CD14-positive monocyte (primary cell): ENCODE measurements at regions not wholly inside any gene's neighbourhood (a gene's known extent, or its start where the extent isn't known, plus 50 kb on each side); places are given as distances from the start of the nearest gene placed in this dataset.

Experiments
- DNase-seq, 3 donors: peaks; one replicate each; pipeline ENCODE4 v3.0.0-alpha.2; 2011 to 2022
- H2AFZ ChIP-seq: 2 replicates; pipeline ENCODE4 v1.6.0; 2012; ENCODE audit warnings: mild to moderate bottlenecking, low read depth, low read length, inconsistent platforms; ENCODE audit not compliant: insufficient read depth, poor library complexity, severe bottlenecking
- H3K27ac ChIP-seq, 2 donors: 1 replicate in 1 of 2; 2 replicates in 1 of 2; pipeline ENCODE4 v1.5.1; 2012 to 2013; ENCODE audit warnings: low read length in 2 of 2, control low read depth in 1 of 2, inconsistent platforms in 1 of 2, low read depth in 1 of 2, mild to moderate bottlenecking in 1 of 2
- H3K27me3 ChIP-seq, 2 donors: one replicate each; pipeline versions ENCODE4 v1.6.0 to v1.6.1; 2011 to 2013; ENCODE audit warnings: low read length in 2 of 2; ENCODE audit not compliant: control insufficient read depth in 2 of 2, insufficient read depth in 2 of 2
- H3K36me3 ChIP-seq, 2 donors: replicated peaks in 1 of 2; 1 replicate in 1 of 2; 2 replicates in 1 of 2; pipeline versions ENCODE4 v1.5.1 to v1.6.1; 2012 to 2013; ENCODE audit warnings: low read length in 2 of 2, control low read depth in 1 of 2, inconsistent platforms in 1 of 2, mild to moderate bottlenecking in 1 of 2; ENCODE audit not compliant: insufficient read depth in 2 of 2, control insufficient read depth in 1 of 2
- H3K4me1 ChIP-seq, 2 donors: 1 replicate in 1 of 2; 2 replicates in 1 of 2; pipeline versions ENCODE4 v1.5.1 to v1.6.1; 2012 to 2013; ENCODE audit warnings: low read length in 2 of 2, control low read depth in 1 of 2, inconsistent platforms in 1 of 2, mild to moderate bottlenecking in 1 of 2, moderate library complexity in 1 of 2; ENCODE audit not compliant: insufficient read depth in 2 of 2, control insufficient read depth in 1 of 2
- H3K4me2 ChIP-seq: replicated peaks from 2 replicates; pipeline ENCODE3; 2012; ENCODE audit warnings: low read length, moderate library complexity, mild to moderate bottlenecking; ENCODE audit not compliant: poor library complexity, severe bottlenecking; ENCODE audit errors: extremely low read depth
- H3K4me3 ChIP-seq, 3 experiments: fragments of 200-600 bp in 1 of 3; sonication (generic) in 1 of 3; replicated peaks in 1 of 3; 1 replicate in 2 of 3; 2 replicates in 1 of 3; pipeline ENCODE4 v1.5.1; 2011 to 2013; ENCODE audit warnings: low read length in 3 of 3, mild to moderate bottlenecking in 3 of 3, control low read depth in 2 of 3, low read depth in 2 of 3, inconsistent platforms in 1 of 3, moderate library complexity in 1 of 3
- H3K79me2 ChIP-seq: 2 replicates; pipeline ENCODE4 v1.6.0; 2012; ENCODE audit warnings: mild to moderate bottlenecking, control low read depth, inconsistent platforms, low read length, moderate library complexity; ENCODE audit not compliant: insufficient read depth
- H3K9ac ChIP-seq: 2 replicates; pipeline ENCODE4 v1.6.0; 2017; ENCODE audit warnings: low read length, mild to moderate bottlenecking; ENCODE audit not compliant: insufficient read depth, poor library complexity, severe bottlenecking
- H3K9me3 ChIP-seq, 2 donors: replicated peaks in 1 of 2; 1 replicate in 1 of 2; 2 replicates in 1 of 2; pipeline versions ENCODE4 v1.5.1 to v1.6.1; 2012 to 2013; ENCODE audit warnings: low read length in 2 of 2, control low read depth in 1 of 2; ENCODE audit not compliant: control insufficient read depth in 1 of 2, insufficient read depth in 1 of 2
- H4K20me1 ChIP-seq: 2 replicates; pipeline ENCODE4 v1.6.0; 2012; ENCODE audit warnings: mild to moderate bottlenecking, low read length, control low read depth, moderate library complexity; ENCODE audit not compliant: insufficient read depth
- H3K27ac Mint-ChIP-seq, 7 donors: one replicate each; pipeline ENCODE4 v1.8.0; 2020; ENCODE audit warnings: mild to moderate bottlenecking in 7 of 7, mixed read lengths in 7 of 7, moderate library complexity in 6 of 7, inconsistent platforms in 2 of 7
- H3K27me3 Mint-ChIP-seq, 3 donors: one replicate each; pipeline ENCODE4 v1.8.0; 2021 to 2022; ENCODE audit warnings: low read depth in 3 of 3, mild to moderate bottlenecking in 3 of 3, mixed read lengths in 3 of 3, moderate library complexity in 3 of 3, inconsistent platforms in 1 of 3
- H3K36me3 Mint-ChIP-seq, 2 donors: one replicate each; pipeline ENCODE4 v1.8.0; 2020; ENCODE audit warnings: mixed read lengths in 2 of 2, inconsistent platforms in 1 of 2, mild to moderate bottlenecking in 1 of 2
- H3K4me1 Mint-ChIP-seq: one replicate; pipeline ENCODE4 v1.8.0; 2020; ENCODE audit warnings: mild to moderate bottlenecking, mixed read lengths
- H3K4me3 Mint-ChIP-seq, 2 donors: one replicate each; pipeline ENCODE4 v1.8.0; 2020; ENCODE audit warnings: mild to moderate bottlenecking in 2 of 2, mixed read lengths in 2 of 2, moderate library complexity in 1 of 2
- H3K9me3 Mint-ChIP-seq, 7 donors: one replicate each; pipeline ENCODE4 v1.8.0; 2020 to 2022; ENCODE audit warnings: mixed read lengths in 7 of 7, mild to moderate bottlenecking in 6 of 7, moderate library complexity in 6 of 7, inconsistent platforms in 2 of 7
- CTCF ChIP-seq: fragments of 200-600 bp; IDR thresholded peaks from one replicate; pipeline ENCODE4 v1.8.0; 2022; ENCODE audit warnings: antibody characterized with exemption, mild to moderate bottlenecking
- WGBS: methylation state at CpG from one replicate; pipeline ENCODE4 v1.1.5; 2013; ENCODE audit warnings: missing lambda C conversion rate; ENCODE audit not compliant: insufficient coverage; 5-methylcytosine and 5-hydroxymethylcytosine counted together
- intact Hi-C, 2 donors: fragments of 100-400 bp; cut with micrococcal nuclease; formaldehyde crosslinking; loops; one replicate each; pipeline versions ENCODE4 v1.15.0 to v1.15.1; 2023

- intact Hi-C loops, result no loop called here
- no peak for TF ChIP-seq CTCF
These were observed 1443.7 kb downstream of the MRPL39 start for GRCh38 chr21:24163539-24163938.

DNA sequence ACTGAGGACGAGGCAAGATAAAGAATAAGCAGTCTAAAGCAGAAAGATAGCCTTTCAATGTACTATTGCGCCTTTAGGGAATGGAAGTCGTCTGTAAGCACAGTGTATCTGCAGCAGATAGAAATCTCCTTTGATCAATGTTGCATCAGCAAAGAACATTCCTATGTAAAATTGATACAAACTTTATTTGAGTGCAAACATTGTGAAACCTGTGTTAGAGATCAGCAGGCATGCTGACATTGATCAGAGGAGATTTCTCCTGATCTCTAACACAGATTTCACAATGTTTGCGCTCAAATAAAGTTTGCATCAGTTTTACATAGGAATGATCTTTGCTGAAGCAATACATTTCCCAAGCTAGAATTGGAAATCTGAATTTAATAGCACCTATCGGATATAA lies 1446.8 kb downstream of the MRPL39 start:
- Histone ChIP-seq H3K79me2 (no peaks in the 10 kb centered on the region), H3K4me3 (no peak overlapping the region), H3K9ac (no peak overlapping the region), H2AFZ (no peak overlapping the region), H3K9me3 (no peaks in the 10 kb centered on the region), H3K4me1 (no peaks in the 10 kb centered on the region), H3K36me3 (no peaks in the 10 kb centered on the region), H3K4me2 (no peak overlapping the region), H3K27me3 (no peaks in the 10 kb centered on the region), H4K20me1 (no peaks in the 10 kb centered on the region), H3K27ac (no peak overlapping the region)
- peaks cover 0 to 2% (median 0%) of the 10 kb centered on the region in 3 donors for H3K27me3 Mint-ChIP-seq
- intact Hi-C loops, result no loop called here
- no peak overlapping the region for H3K27ac Mint-ChIP-seq
- TF ChIP-seq CTCF, result no peak
- peaks cover 0 to 6% (median 0%) of the 10 kb centered on the region in 7 donors for H3K9me3 Mint-ChIP-seq
- H3K36me3 Mint-ChIP-seq, result no peaks in the 10 kb centered on the region
- H3K4me1 Mint-ChIP-seq, result no peaks in the 10 kb centered on the region
- H3K4me3 Mint-ChIP-seq, result no peak overlapping the region
- 85% methylated on average over 2 of the region's 5 CpGs for WGBS
- no peak for DNase-seq

More at GRCh38 chr21:24163539-24163938, 1443.7 kb downstream of the MRPL39 start:
- no peak overlapping the region for H3K4me3 ChIP-seq
- H3K27me3 Mint-ChIP-seq, result peaks cover 0 to 2% (median 0%) of the 10 kb centered on the region in 3 donors
- no peak overlapping the region for H3K4me2 ChIP-seq
- H3K4me1 ChIP-seq, result no peaks in the 10 kb centered on the region
- H3K4me3 Mint-ChIP-seq, result no peak overlapping the region
- no peak overlapping the region for H3K27ac ChIP-seq
- no peak overlapping the region for H3K9ac ChIP-seq
- H3K27ac Mint-ChIP-seq, result no peak overlapping the region
- no peaks in the 10 kb centered on the region for H3K36me3 ChIP-seq
- WGBS, result 97% methylated on average over 4 of the region's 8 CpGs
- no peak for DNase-seq
- H3K27me3 ChIP-seq, result no peaks in the 10 kb centered on the region
- H3K36me3 Mint-ChIP-seq, result no peaks in the 10 kb centered on the region
- H3K9me3 Mint-ChIP-seq, result peaks cover 0 to 8% (median 3%) of the 10 kb centered on the region in 7 donors
- no peaks in the 10 kb centered on the region for H3K4me1 Mint-ChIP-seq
- no peak overlapping the region for H2AFZ ChIP-seq
- peaks cover 0 to 3% of the 10 kb centered on the region in 2 donors for H3K9me3 ChIP-seq
- no peaks in the 10 kb centered on the region for H4K20me1 ChIP-seq
- no peaks in the 10 kb centered on the region for H3K79me2 ChIP-seq
